ENCODE measurements at regions not wholly inside any gene's neighbourhood (a gene's known extent, or its start where the extent isn't known, plus 50 kb on each side); places are given as distances from the start of the nearest gene placed in this dataset.
"Not testable (repeated sequence)": the region's sequence is repeated elsewhere in the genome, so short reads cannot be mapped to it uniquely, and the experiment has no call there.

DNA sequence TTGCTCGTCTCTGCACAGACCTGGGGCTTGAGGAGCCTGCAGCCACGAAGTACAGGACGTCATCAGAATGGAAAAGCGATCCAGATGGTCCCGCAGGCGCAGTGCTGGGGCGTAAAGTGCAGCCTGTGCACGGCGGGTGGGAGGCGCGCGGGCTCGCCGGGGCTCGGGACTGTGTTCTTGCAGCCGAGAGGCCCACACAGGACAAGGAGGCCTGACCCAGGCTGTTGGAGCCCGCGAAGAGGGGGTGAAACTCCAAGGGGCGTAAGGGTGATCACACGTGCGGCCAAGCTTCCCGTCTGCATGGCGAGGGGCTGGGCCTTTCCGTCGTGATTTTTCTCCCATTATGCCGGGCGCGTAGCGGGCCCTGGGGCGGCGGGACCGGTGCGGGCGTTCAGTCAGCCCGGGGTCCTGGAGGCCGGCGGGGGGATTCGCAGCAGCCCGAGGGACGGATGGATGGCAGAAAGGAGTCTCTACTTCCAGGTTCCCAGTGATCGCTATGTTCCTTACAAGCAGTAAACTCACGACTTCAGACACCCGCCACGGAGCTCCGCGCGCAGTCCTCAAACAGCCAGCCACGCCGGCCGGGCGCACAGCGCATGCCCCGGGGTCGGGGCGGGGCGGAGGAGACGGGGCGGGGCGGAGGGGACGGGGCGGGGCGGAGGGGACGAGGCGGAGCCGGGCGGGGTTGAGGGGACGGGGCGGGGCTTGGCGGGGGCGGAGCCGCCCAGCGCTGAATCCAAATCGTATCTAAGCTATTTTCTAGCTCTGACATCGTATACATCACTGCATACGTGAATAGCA is 141.0 kb upstream of the KCNJ18 start:
- H3K36me3 ChIP-seq (ENCODE audit: insufficient read depth, low read length), result no peaks in the 10 kb centered on the region
- H3K9ac ChIP-seq (ENCODE audit: low read depth, low read length), result peak overlapping the region; percentile 89
- H3K9me3 ChIP-seq (ENCODE audit: control insufficient read depth, insufficient read depth, low read length), result no peaks in the 10 kb centered on the region
- peaks cover 4% of the 10 kb centered on the region; the same call in 1 of the 2 replicates for H3K4me1 ChIP-seq (ENCODE audit: insufficient read depth, low read length)

DNA sequence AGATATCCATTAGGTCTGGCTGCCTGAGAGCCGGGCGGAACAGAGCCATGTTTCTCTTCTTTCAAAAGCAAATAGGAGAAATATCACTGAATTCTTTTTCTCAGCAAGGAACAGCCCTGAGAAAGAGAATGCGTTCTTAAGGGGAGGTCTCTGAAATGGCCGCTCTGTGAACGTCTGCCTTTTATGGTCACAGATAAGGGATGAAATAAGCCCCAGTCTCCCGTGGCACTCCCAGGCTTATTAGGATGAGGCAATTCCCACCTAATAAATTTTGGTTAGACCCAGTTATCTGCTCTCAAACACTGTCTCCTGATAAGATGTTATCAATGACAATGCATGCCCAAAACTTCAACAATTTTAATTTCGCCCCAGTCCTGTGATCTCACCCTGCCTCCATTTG is 133.4 kb upstream of the KCNJ18 start:
- not testable (repeated sequence) for H3K9me3 ChIP-seq (ENCODE audit: control insufficient read depth, insufficient read depth, low read length); H3K9ac ChIP-seq (ENCODE audit: low read depth, low read length); H3K36me3 ChIP-seq (ENCODE audit: insufficient read depth, low read length); H3K4me1 ChIP-seq (ENCODE audit: insufficient read depth, low read length)

DNA sequence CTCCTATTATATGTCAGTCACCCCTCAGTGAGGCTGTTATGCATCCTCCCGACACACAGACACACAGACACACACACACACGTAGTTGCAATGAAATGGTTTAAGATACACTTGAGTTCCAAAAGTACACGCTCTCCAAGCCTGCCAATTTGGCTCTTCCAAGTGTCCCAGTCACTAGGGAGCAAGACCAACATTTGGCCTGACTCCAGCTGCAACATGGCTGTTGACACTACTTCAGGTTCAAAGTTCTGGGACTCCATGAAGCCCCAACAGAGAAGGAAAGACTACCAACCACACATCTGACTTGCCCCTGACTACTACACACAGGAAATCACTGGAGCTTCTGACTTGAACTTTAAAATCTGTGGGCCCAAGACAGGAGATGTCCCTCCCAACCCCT is 128.1 kb upstream of the KCNJ18 start:
- Histone ChIP-seq H3K4me1 (ENCODE audit: insufficient read depth, low read length) (no peaks in the 10 kb centered on the region), H3K9ac (ENCODE audit: low read depth, low read length) (no peak overlapping the region), H3K9me3 (ENCODE audit: control insufficient read depth, insufficient read depth, low read length) (no peaks in the 10 kb centered on the region), H3K36me3 (ENCODE audit: insufficient read depth, low read length) (no peaks in the 10 kb centered on the region)

- not testable (repeated sequence) for H3K36me3 ChIP-seq (ENCODE audit: insufficient read depth, low read length); H3K4me1 ChIP-seq (ENCODE audit: insufficient read depth, low read length); H3K9ac ChIP-seq (ENCODE audit: low read depth, low read length); H3K9me3 ChIP-seq (ENCODE audit: control insufficient read depth, insufficient read depth, low read length)
Measured at GRCh38 chr17:21564757-21565156, 127.6 kb upstream of the KCNJ18 start.

DNA sequence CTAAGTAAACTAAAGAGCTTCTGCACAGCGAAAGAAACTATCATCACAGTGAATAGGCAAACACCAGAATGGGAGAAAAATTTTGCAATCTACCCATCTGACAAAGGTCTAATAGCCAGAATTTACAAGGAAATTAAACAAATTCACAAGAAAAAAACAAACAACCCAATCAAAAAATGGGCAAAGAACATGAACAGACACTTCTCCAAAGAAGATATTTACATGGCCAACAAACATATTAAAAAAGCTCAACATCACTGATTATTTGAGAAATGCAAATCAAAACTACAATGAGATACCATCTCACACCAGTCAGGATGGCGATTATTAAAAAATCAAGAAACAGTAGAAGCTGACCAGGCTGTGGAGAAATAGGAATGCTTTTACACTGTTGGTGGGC is 121.9 kb upstream of the KCNJ18 start:
- not testable (repeated sequence) for H3K9ac ChIP-seq (ENCODE audit: low read depth, low read length); H3K4me1 ChIP-seq (ENCODE audit: insufficient read depth, low read length); H3K9me3 ChIP-seq (ENCODE audit: control insufficient read depth, insufficient read depth, low read length); H3K36me3 ChIP-seq (ENCODE audit: insufficient read depth, low read length)

GRCh38 chr17:21572148-21572547 is 120.2 kb upstream of the KCNJ18 start:
- not testable (repeated sequence) for H3K9ac ChIP-seq (ENCODE audit: low read depth, low read length); H3K36me3 ChIP-seq (ENCODE audit: insufficient read depth, low read length); H3K4me1 ChIP-seq (ENCODE audit: insufficient read depth, low read length); H3K9me3 ChIP-seq (ENCODE audit: control insufficient read depth, insufficient read depth, low read length)

- H3K9ac ChIP-seq (ENCODE audit: low read depth, low read length); H3K9me3 ChIP-seq (ENCODE audit: control insufficient read depth, insufficient read depth, low read length); H3K4me1 ChIP-seq (ENCODE audit: insufficient read depth, low read length); H3K36me3 ChIP-seq (ENCODE audit: insufficient read depth, low read length): not testable (repeated sequence)
Measured at GRCh38 chr17:21573271-21573960, 118.9 kb upstream of the KCNJ18 start.

GRCh38 chr17:21573961-21574610 is 118.2 kb upstream of the KCNJ18 start:
- no peaks in the 10 kb centered on the region for H3K9me3 ChIP-seq (ENCODE audit: control insufficient read depth, insufficient read depth, low read length)
- H3K4me1 ChIP-seq (ENCODE audit: insufficient read depth, low read length), result no peaks in the 10 kb centered on the region
- no peaks in the 10 kb centered on the region for H3K36me3 ChIP-seq (ENCODE audit: insufficient read depth, low read length)
- no peak overlapping the region for H3K9ac ChIP-seq (ENCODE audit: low read depth, low read length)

DNA sequence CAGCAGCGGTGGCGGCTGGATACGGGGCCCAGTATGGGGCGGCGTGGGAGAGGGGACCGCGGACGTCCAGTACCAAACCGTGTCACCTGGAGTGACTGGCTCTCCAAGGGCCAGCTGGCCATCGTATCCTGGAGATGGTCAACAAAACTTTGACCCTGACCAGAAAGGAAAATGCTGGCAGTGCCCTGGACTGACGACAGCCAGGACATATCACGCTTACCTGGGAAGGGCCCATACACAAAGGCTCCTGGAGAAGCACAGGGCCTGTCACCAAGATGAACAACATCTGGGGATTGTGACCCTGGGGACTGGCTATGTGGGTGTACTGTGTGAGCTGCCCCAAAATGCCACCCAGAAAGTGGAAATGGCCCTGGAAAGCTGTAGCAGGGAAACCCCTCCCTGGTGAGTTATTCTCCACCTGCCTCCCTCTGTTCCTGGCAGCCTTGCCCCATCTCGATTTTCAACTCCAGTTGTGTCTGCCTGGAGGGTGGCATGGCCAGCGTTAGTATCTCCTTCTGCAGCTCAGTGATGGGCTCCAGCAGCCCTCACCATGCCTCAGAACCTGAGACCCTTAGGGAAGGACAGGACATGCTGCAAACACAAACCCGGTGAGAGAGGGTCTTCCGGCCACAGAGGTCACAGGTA is 117.6 kb upstream of the KCNJ18 start:
- not testable (repeated sequence) for H3K9me3 ChIP-seq (ENCODE audit: control insufficient read depth, insufficient read depth, low read length); H3K9ac ChIP-seq (ENCODE audit: low read depth, low read length); H3K36me3 ChIP-seq (ENCODE audit: insufficient read depth, low read length); H3K4me1 ChIP-seq (ENCODE audit: insufficient read depth, low read length)

- H3K36me3 ChIP-seq (ENCODE audit: insufficient read depth, low read length); H3K9ac ChIP-seq (ENCODE audit: low read depth, low read length); H3K9me3 ChIP-seq (ENCODE audit: control insufficient read depth, insufficient read depth, low read length); H3K4me1 ChIP-seq (ENCODE audit: insufficient read depth, low read length): not testable (repeated sequence)
Measured at GRCh38 chr17:21578783-21579182, 113.5 kb upstream of the KCNJ18 start.

DNA sequence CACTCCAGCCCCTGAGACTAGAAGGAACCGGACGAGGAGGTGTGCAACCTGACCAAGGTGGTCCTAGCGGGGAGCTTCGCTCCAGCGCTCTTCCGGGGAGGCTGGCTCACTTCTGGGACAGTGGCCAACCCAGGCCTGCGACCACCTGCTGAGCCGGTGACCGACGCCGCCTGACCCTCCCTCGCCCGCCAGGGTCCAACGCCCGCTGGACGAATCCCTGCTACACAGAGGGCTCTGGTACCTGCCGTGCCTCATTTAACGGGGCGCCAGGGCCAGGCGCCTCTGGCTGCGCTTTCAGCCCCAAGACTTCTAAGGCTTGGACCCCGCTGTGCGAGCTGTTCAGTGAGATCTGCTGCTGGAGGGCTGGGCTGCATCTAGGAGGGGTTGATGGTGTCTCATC is 99.5 kb upstream of the KCNJ18 start:
- H3K9me3 ChIP-seq (ENCODE audit: control insufficient read depth, insufficient read depth, low read length), result no peaks in the 10 kb centered on the region
- no peaks in the 10 kb centered on the region for H3K36me3 ChIP-seq (ENCODE audit: insufficient read depth, low read length)
- H3K4me1 ChIP-seq (ENCODE audit: insufficient read depth, low read length), result no peaks in the 10 kb centered on the region
- no peak overlapping the region for H3K9ac ChIP-seq (ENCODE audit: low read depth, low read length)

GRCh38 chr17:21593452-21594105 is 98.7 kb upstream of the KCNJ18 start:
- not testable (repeated sequence) for H3K9me3 ChIP-seq (ENCODE audit: control insufficient read depth, insufficient read depth, low read length); H3K4me1 ChIP-seq (ENCODE audit: insufficient read depth, low read length); H3K9ac ChIP-seq (ENCODE audit: low read depth, low read length); H3K36me3 ChIP-seq (ENCODE audit: insufficient read depth, low read length)

- Histone ChIP-seq H3K9ac (ENCODE audit: low read depth, low read length) (no peak overlapping the region), H3K36me3 (ENCODE audit: insufficient read depth, low read length) (no peaks in the 10 kb centered on the region), H3K9me3 (ENCODE audit: control insufficient read depth, insufficient read depth, low read length) (no peaks in the 10 kb centered on the region), H3K4me1 (ENCODE audit: insufficient read depth, low read length) (no peaks in the 10 kb centered on the region)
Measured at GRCh38 chr17:21595086-21595485, 97.2 kb upstream of the KCNJ18 start.

DNA sequence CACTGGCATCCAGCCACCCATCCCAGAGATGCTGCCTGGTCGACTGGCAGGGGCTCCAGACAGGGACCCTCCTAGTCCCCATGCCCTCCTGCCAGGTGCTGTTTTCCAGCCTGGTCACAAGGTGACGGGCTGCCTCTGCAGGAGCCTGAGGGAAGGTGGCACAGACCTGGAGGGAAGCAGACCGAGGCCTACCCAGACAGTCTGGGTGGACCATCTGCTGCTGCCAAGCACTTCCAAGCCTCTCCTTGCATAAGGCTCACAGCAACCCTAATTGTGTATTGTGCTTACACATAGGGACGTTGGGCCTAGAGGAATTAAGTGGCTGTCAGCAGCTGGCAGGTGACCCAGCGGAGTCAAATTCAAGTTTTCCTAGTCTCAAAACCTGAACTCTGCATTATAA is 90.1 kb upstream of the KCNJ18 start:
- no peak overlapping the region for H3K9ac ChIP-seq (ENCODE audit: low read depth, low read length)
- no peaks in the 10 kb centered on the region for H3K4me1 ChIP-seq (ENCODE audit: insufficient read depth, low read length)

More for the DNA sequence above, 90.1 kb upstream of the KCNJ18 start:
- H3K9me3 ChIP-seq (ENCODE audit: control insufficient read depth, insufficient read depth, low read length), result no peaks in the 10 kb centered on the region
- no peaks in the 10 kb centered on the region for H3K36me3 ChIP-seq (ENCODE audit: insufficient read depth, low read length)

Data from ES-I3 (cell line).